ENCODE measurements at regions not wholly inside any gene's neighbourhood (a gene's known extent, or its start where the extent isn't known, plus 50 kb on each side); places are given as distances from the start of the nearest gene placed in this dataset.
"Not testable (repeated sequence)": the region's sequence is repeated elsewhere in the genome, so short reads cannot be mapped to it uniquely, and the experiment has no call there.

- in situ Hi-C loops (cut with HindIII; ENCODE audit: low sequenced_read_pairs), result no loop called here
Measured at GRCh38 chr14:56055511-56055910, 62.7 kb upstream of the PELI2 start.

GRCh38 chr14:56056031-56056430 is 62.2 kb upstream of the PELI2 start:
- in situ Hi-C loops (cut with HindIII; ENCODE audit: low sequenced_read_pairs), result no loop called here
- DNase-seq (ENCODE audit: low spot score), result no peak

More at GRCh38 chr14:56055511-56055910, 62.7 kb upstream of the PELI2 start:
- DNase-seq (ENCODE audit: low spot score), result no peak

GRCh38 chr14:56057071-56057741 is 61.0 kb upstream of the PELI2 start:
- in situ Hi-C loops (cut with HindIII; ENCODE audit: low sequenced_read_pairs), result no loop called here

GRCh38 chr14:56057767-56058166 is 60.4 kb upstream of the PELI2 start:
- in situ Hi-C loops (cut with HindIII; ENCODE audit: low sequenced_read_pairs), result no loop called here
- DNase-seq (ENCODE audit: low spot score), result no peak

More at GRCh38 chr14:56057071-56057741, 61.0 kb upstream of the PELI2 start:
- no peak for DNase-seq (ENCODE audit: low spot score)

- DNase-seq (ENCODE audit: low spot score), result no peak
- in situ Hi-C loops (cut with HindIII; ENCODE audit: low sequenced_read_pairs), result no loop called here
Measured at GRCh38 chr14:56059054-56059453, 59.2 kb upstream of the PELI2 start.

- DNase-seq (ENCODE audit: low spot score), result no peak
- in situ Hi-C loops (cut with HindIII; ENCODE audit: low sequenced_read_pairs), result no loop called here
Measured at GRCh38 chr14:56061051-56061450, 57.2 kb upstream of the PELI2 start.

- in situ Hi-C loops (cut with HindIII; ENCODE audit: low sequenced_read_pairs), result no loop called here
- DNase-seq (ENCODE audit: low spot score), result no peak
Measured at GRCh38 chr14:56063131-56063530, 55.1 kb upstream of the PELI2 start.

GRCh38 chr14:56064513-56064912 is 53.7 kb upstream of the PELI2 start:
- in situ Hi-C loops (cut with HindIII; ENCODE audit: low sequenced_read_pairs), result no loop called here

GRCh38 chr14:56065199-56065598 is 53.0 kb upstream of the PELI2 start:
- in situ Hi-C loops (cut with HindIII; ENCODE audit: low sequenced_read_pairs), result not testable (repeated sequence)

More at GRCh38 chr14:56064513-56064912, 53.7 kb upstream of the PELI2 start:
- DNase-seq (ENCODE audit: low spot score), result no peak

GRCh38 chr14:56065621-56066290 is 52.5 kb upstream of the PELI2 start:
- DNase-seq (ENCODE audit: low spot score), result no peak
- in situ Hi-C loops (cut with HindIII; ENCODE audit: low sequenced_read_pairs), result no loop called here

More at GRCh38 chr14:56065199-56065598, 53.0 kb upstream of the PELI2 start:
- not testable (repeated sequence) for DNase-seq (ENCODE audit: low spot score)
